Keratinocyte (primary cell): ENCODE measurements at regions not wholly inside any gene's neighbourhood (a gene's known extent, or its start where the extent isn't known, plus 50 kb on each side); places are given as distances from the start of the nearest gene placed in this dataset.

Experiments
- DNase-seq: peaks from one replicate; pipeline ENCODE4 v3.0.0-alpha.2; 2011; ENCODE audit warnings: low read depth, missing footprints, low spot score
- FAIRE-seq: peaks from 2 replicates; lab custom pipeline; 2011; peaks lifted over from hg19 to GRCh38; lab: Jason Lieb, UNC
- H2AFZ ChIP-seq: 2 replicates; pipeline ENCODE4 v1.6.0; 2012; ENCODE audit warnings: low read length, control low read depth, inconsistent platforms; ENCODE audit not compliant: control insufficient read depth
- H3K27ac ChIP-seq: 2 replicates; pipeline ENCODE4 v1.5.1; 2011; ENCODE audit warnings: low read length; ENCODE audit not compliant: control insufficient read depth, insufficient read depth
- H3K27me3 ChIP-seq: 3 replicates; pipeline ENCODE4 v1.6.0; 2011; ENCODE audit warnings: low read length; ENCODE audit not compliant: control insufficient read depth, insufficient read depth; ENCODE audit errors: extremely low read depth
- H3K36me3 ChIP-seq, 2 experiments: 2 replicates in 1 of 2; 3 replicates in 1 of 2; pipeline ENCODE4 v1.5.1; 2011; ENCODE audit warnings: low read length in 2 of 2, mild to moderate bottlenecking in 1 of 2; ENCODE audit not compliant: control insufficient read depth in 2 of 2, insufficient read depth in 2 of 2; ENCODE audit errors: extremely low read depth in 1 of 2
- H3K4me1 ChIP-seq: 3 replicates; pipeline ENCODE4 v1.5.1; 2011; ENCODE audit warnings: low read length; ENCODE audit not compliant: control insufficient read depth, insufficient read depth; ENCODE audit errors: extremely low read depth
- H3K4me2 ChIP-seq: 3 replicates; pipeline ENCODE4 v1.6.0; 2011; ENCODE audit warnings: low read depth, low read length; ENCODE audit not compliant: control insufficient read depth, insufficient read depth; ENCODE audit errors: extremely low read depth
- H3K4me3 ChIP-seq, 3 experiments: fragments of 200-600 bp in 1 of 3; sonication (generic) in 1 of 3; 2 replicates in 2 of 3; 3 replicates in 1 of 3; pipeline ENCODE4 v1.5.1; 2011 to 2016; ENCODE audit warnings: low read length in 3 of 3, mild to moderate bottlenecking in 3 of 3, control low read depth in 2 of 3, inconsistent platforms in 1 of 3, low read depth in 1 of 3, mixed read lengths in 1 of 3, mixed run types in 1 of 3, moderate library complexity in 1 of 3; ENCODE audit not compliant: control insufficient read depth in 2 of 3, insufficient read depth in 2 of 3; ENCODE audit errors: extremely low read depth in 1 of 3
- H3K79me2 ChIP-seq: 2 replicates; pipeline ENCODE4 v1.6.0; 2012; ENCODE audit warnings: low read length; ENCODE audit not compliant: control insufficient read depth, insufficient read depth
- H3K9ac ChIP-seq: 3 replicates; pipeline ENCODE4 v1.6.0; 2011; ENCODE audit warnings: low read length; ENCODE audit not compliant: control insufficient read depth, insufficient read depth; ENCODE audit errors: extremely low read depth
- H3K9me1 ChIP-seq: 3 replicates; pipeline ENCODE4 v1.6.0; 2011; ENCODE audit warnings: low read length; ENCODE audit not compliant: control insufficient read depth, insufficient read depth; ENCODE audit errors: extremely low read depth
- H3K9me3 ChIP-seq: 2 replicates; pipeline ENCODE4 v1.5.1; 2012; ENCODE audit warnings: low read depth, low read length; ENCODE audit not compliant: control insufficient read depth
- H4K20me1 ChIP-seq: 3 replicates; pipeline ENCODE4 v1.6.0; 2011; ENCODE audit warnings: low read length; ENCODE audit not compliant: control insufficient read depth, insufficient read depth; ENCODE audit errors: extremely low read depth
- EZH2 ChIP-seq: IDR thresholded peaks from one replicate; pipeline ENCODE4 v1.6.1; 2012; ENCODE audit warnings: inconsistent platforms, mild to moderate bottlenecking, low read length, moderate library complexity
- dilution Hi-C: fragments of 300-500 bp; cut with MboI; formaldehyde crosslinking; loops from one replicate; pipeline ENCODE4 v1.7.0; 2020; ENCODE audit warnings: low sequenced_read_pairs; ENCODE audit not compliant: extremely low pct_ligation_motif_present
- TF ChIP-seq, protein P1 (sequence below), 3 experiments: IDR thresholded peaks in 1 of 3; conservative IDR thresholded peaks in 1 of 3; optimal IDR thresholded peaks in 1 of 3; 2 replicates in 2 of 3; 3 replicates in 1 of 3; pipeline versions ENCODE3 to v1.5.1; 2011; ENCODE audit warnings: low read length in 3 of 3, mild to moderate bottlenecking in 3 of 3, moderate library complexity in 2 of 3, control low read depth in 1 of 3, inconsistent platforms in 1 of 3; ENCODE audit not compliant: insufficient read depth in 2 of 3; ENCODE audit errors: extremely low read depth in 1 of 3

DNA sequence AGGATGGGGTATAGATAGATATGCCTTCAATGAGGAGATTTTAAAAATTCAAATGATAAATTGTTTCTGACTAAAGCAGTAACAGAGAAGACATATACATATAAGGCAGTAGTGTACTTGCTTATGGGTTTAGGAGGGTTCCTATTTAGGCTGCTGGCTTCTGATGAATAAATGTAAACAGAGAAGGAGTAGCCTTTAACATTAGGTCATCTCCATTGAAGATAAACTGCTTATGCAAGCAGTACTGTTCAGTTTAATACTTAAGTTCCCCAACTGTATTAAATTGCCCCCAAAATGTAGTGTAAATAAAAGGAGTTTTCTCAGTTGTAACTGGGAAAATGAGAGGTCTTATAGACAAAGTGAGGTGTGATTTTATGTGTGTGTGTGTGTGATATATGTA lies 217.7 kb upstream of the TMEFF2 start:
- H3K9me1 ChIP-seq = no peaks in the 10 kb centered on the region
- no peaks in the 10 kb centered on the region for H4K20me1 ChIP-seq
- no peaks in the 10 kb centered on the region for H3K36me3 ChIP-seq
- TF ChIP-seq, protein P1, sequence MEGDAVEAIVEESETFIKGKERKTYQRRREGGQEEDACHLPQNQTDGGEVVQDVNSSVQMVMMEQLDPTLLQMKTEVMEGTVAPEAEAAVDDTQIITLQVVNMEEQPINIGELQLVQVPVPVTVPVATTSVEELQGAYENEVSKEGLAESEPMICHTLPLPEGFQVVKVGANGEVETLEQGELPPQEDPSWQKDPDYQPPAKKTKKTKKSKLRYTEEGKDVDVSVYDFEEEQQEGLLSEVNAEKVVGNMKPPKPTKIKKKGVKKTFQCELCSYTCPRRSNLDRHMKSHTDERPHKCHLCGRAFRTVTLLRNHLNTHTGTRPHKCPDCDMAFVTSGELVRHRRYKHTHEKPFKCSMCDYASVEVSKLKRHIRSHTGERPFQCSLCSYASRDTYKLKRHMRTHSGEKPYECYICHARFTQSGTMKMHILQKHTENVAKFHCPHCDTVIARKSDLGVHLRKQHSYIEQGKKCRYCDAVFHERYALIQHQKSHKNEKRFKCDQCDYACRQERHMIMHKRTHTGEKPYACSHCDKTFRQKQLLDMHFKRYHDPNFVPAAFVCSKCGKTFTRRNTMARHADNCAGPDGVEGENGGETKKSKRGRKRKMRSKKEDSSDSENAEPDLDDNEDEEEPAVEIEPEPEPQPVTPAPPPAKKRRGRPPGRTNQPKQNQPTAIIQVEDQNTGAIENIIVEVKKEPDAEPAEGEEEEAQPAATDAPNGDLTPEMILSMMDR (optimal IDR thresholded peaks at IDR 0.05 in 1 of 3, IDR thresholded peaks at IDR 0.05 in 1 of 3, conservative IDR thresholded peaks at IDR 0.05 in 1 of 3; ENCODE audit: extremely low read depth in 1 of 3, insufficient read depth in 2 of 3, low read length in 3 of 3) = no peak
- no peak for TF ChIP-seq EZH2
- DNase-seq (no peak), FAIRE-seq (no peak)
- dilution Hi-C loops = no loop called here
- H3K4me3 ChIP-seq = no peak overlapping the region
- H3K9me3 ChIP-seq = no peaks in the 10 kb centered on the region
- H3K4me1 ChIP-seq = no peaks in the 10 kb centered on the region
- H3K79me2 ChIP-seq = no peaks in the 10 kb centered on the region
- H3K27ac ChIP-seq = no peak overlapping the region
- H2AFZ ChIP-seq = no peak overlapping the region
- H3K4me2 ChIP-seq = no peak overlapping the region
- no peak overlapping the region for H3K9ac ChIP-seq
- no peaks in the 10 kb centered on the region for H3K27me3 ChIP-seq

DNA sequence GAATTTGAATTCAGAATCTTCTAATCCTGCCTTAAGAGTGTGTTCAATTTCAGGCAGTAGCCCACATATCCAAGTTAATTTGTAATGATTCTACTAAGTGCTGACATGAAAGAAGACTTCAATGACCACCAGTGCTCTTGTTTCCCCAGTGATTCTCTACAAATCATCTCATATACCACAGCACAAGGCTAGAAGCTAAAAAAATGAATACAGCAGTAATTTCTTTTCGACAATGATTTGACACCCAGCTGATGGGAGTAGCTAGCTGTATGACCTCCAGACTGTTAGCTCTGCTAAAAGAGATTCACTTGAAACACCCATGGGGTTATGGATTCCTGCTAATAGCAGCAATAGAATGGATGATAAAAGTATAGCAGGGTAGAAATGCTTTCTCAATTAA lies 217.0 kb upstream of the TMEFF2 start:
- no peak for DNase-seq
- no peak overlapping the region for H3K4me3 ChIP-seq
- no peak overlapping the region for H3K27ac ChIP-seq
- no peaks in the 10 kb centered on the region for H3K9me3 ChIP-seq
- TF ChIP-seq, protein P1 (optimal IDR thresholded peaks at IDR 0.05 in 1 of 3, IDR thresholded peaks at IDR 0.05 in 1 of 3, conservative IDR thresholded peaks at IDR 0.05 in 1 of 3; ENCODE audit: extremely low read depth in 1 of 3, insufficient read depth in 2 of 3, low read length in 3 of 3) = no peak
- TF ChIP-seq EZH2 = no peak
- no peaks in the 10 kb centered on the region for H3K4me1 ChIP-seq
- H2AFZ ChIP-seq = no peak overlapping the region
- no peaks in the 10 kb centered on the region for H3K36me3 ChIP-seq
- H3K9me1 ChIP-seq = no peaks in the 10 kb centered on the region
- FAIRE-seq = no peak
- no peaks in the 10 kb centered on the region for H3K27me3 ChIP-seq
- H4K20me1 ChIP-seq = no peaks in the 10 kb centered on the region
- dilution Hi-C loops = no loop called here
- H3K4me2 ChIP-seq = no peak overlapping the region
- H3K79me2 ChIP-seq = no peaks in the 10 kb centered on the region
- no peak overlapping the region for H3K9ac ChIP-seq
